PC-9 (cell line): ENCODE measurements at regions not wholly inside any gene's neighbourhood (a gene's known extent, or its start where the extent isn't known, plus 50 kb on each side); places are given as distances from the start of the nearest gene placed in this dataset.

Experiments used
- BruUV-seq: library from RNA; stranded (reverse); fragments of 400-500 nt; replicated peaks from 2 replicates; lab custom pipeline; 2021; lab: Mats Ljungman, UMichigan
- CTCF ChIA-PET: fragments of 300-600 bp; sonication (Branson Sonifier 250); formaldehyde crosslinking; loops from one replicate; lab custom pipeline; 2022; ENCODE audit warnings: antibody characterized with exemption; lab: Charles Lee
- POLR2A ChIA-PET: fragments of 300-600 bp; sonication (Branson Sonifier 250); formaldehyde crosslinking; loops from one replicate; lab custom pipeline; 2022; ENCODE audit warnings: antibody characterized with exemption; ENCODE audit not compliant: unreplicated experiment; lab: Charles Lee
- DNase-seq, 2 experiments: peaks; one replicate each; pipeline versions ENCODE4 v3.0.0 to v3.0.0-alpha.2; 2015 to 2022; ENCODE audit warnings: mixed read lengths in 1 of 2
- H2AFZ ChIP-seq: fragments of 200-600 bp; sonication (generic); 2 replicates; pipeline ENCODE4 v1.8.1; 2017; ENCODE audit warnings: antibody characterized with exemption
- H3F3A ChIP-seq: fragments of 200-600 bp; sonication (generic); 2 replicates; pipeline ENCODE4 v1.8.1; 2017; ENCODE audit warnings: antibody characterized with exemption, mild to moderate bottlenecking, low read depth; ENCODE audit not compliant: insufficient read depth
- H3K27ac ChIP-seq: fragments of 200-600 bp; sonication (generic); 2 replicates; pipeline ENCODE4 v1.6.1; 2016; ENCODE audit warnings: mixed run types
- H3K27me3 ChIP-seq: fragments of 200-600 bp; sonication (generic); 2 replicates; pipeline ENCODE4 v1.6.1; 2016; ENCODE audit warnings: low read depth, mixed run types; ENCODE audit not compliant: insufficient read depth
- H3K36me3 ChIP-seq: fragments of 200-600 bp; sonication (generic); 2 replicates; pipeline ENCODE4 v1.6.1; 2016; ENCODE audit warnings: low read depth, mixed run types
- H3K4me1 ChIP-seq: fragments of 200-600 bp; sonication (generic); replicated peaks from 2 replicates; pipeline ENCODE4 v1.6.1; 2016; ENCODE audit warnings: mixed run types; ENCODE audit not compliant: insufficient read depth
- H3K4me2 ChIP-seq: fragments of 200-600 bp; sonication (generic); 2 replicates; pipeline ENCODE4 v1.6.1; 2017; ENCODE audit warnings: mixed run types
- H3K4me3 ChIP-seq: fragments of 200-600 bp; sonication (generic); 2 replicates; pipeline ENCODE4 v1.6.1; 2016; ENCODE audit warnings: mixed run types
- H3K79me2 ChIP-seq: fragments of 200-600 bp; sonication (generic); 2 replicates; pipeline ENCODE4 v1.6.1; 2017; ENCODE audit warnings: low read depth, mixed run types
- H3K9me2 ChIP-seq: fragments of 200-600 bp; sonication (generic); 2 replicates; pipeline ENCODE4 v1.8.1; 2017; ENCODE audit warnings: mild to moderate bottlenecking; ENCODE audit not compliant: insufficient read depth
- H3K9me3 ChIP-seq: fragments of 200-600 bp; sonication (generic); 2 replicates; pipeline ENCODE4 v1.8.1; 2016; ENCODE audit warnings: low read depth; ENCODE audit not compliant: insufficient read depth
- H4K20me1 ChIP-seq: fragments of 200-600 bp; sonication (generic); 2 replicates; pipeline ENCODE4 v1.8.1; 2017; ENCODE audit not compliant: insufficient read depth
- EZH2 ChIP-seq: fragments of 200-600 bp; sonication (generic); IDR thresholded peaks from 2 replicates; pipeline ENCODE4 v1.8.0; 2017; ENCODE audit warnings: antibody characterized with exemption, low read depth
- intact Hi-C: fragments of 100-400 bp; cut with micrococcal nuclease; formaldehyde crosslinking; loops from one replicate; pipeline ENCODE4 v1.10.0; 2022; ENCODE audit not compliant: unreplicated experiment
- TF ChIP-seq, protein P1 (sequence below): fragments of 200-600 bp; sonication (generic); conservative IDR thresholded peaks from 2 replicates; pipeline ENCODE4 v1.6.1; 2017; ENCODE audit warnings: mixed run types, antibody characterized with exemption, mild to moderate bottlenecking, moderate library complexity

DNA sequence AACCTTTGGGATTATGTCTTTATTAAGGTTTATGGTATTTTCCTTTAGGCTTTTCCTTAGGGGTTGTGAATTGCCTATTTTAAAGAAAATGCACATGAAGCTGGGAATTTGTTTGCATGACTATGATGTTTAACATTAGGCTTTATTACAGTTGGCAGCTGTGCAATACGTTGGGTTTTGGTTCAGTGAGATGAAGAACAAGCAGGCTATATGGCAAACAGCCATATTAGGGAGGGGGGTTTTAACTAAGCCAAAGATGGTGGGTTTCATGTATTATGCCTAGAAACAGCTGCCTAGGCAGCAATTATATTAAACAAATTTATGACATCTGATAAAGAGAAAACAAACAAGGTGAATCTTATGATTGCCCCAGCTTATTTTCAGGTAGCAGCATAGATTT is 880.8 kb downstream of the FAM181B start:
- H3K4me3 ChIP-seq: no peak overlapping the region
- H4K20me1 ChIP-seq: 0 out of 2 replicates have a peak, but pooled peaks cover 7% of the 10 kb centered on the region
- POLR2A ChIA-PET: no interaction called here
- no peak for DNase-seq
- H2AFZ ChIP-seq: no peak overlapping the region
- no peaks in the 10 kb centered on the region for H3K79me2 ChIP-seq
- no TSS peak for BruUV-seq
- H3K4me1 ChIP-seq: no peaks in the 10 kb centered on the region
- H3K27me3 ChIP-seq: no peaks in the 10 kb centered on the region
- H3K36me3 ChIP-seq: no peaks in the 10 kb centered on the region
- no peak for TF ChIP-seq EZH2
- TF ChIP-seq, protein P1, sequence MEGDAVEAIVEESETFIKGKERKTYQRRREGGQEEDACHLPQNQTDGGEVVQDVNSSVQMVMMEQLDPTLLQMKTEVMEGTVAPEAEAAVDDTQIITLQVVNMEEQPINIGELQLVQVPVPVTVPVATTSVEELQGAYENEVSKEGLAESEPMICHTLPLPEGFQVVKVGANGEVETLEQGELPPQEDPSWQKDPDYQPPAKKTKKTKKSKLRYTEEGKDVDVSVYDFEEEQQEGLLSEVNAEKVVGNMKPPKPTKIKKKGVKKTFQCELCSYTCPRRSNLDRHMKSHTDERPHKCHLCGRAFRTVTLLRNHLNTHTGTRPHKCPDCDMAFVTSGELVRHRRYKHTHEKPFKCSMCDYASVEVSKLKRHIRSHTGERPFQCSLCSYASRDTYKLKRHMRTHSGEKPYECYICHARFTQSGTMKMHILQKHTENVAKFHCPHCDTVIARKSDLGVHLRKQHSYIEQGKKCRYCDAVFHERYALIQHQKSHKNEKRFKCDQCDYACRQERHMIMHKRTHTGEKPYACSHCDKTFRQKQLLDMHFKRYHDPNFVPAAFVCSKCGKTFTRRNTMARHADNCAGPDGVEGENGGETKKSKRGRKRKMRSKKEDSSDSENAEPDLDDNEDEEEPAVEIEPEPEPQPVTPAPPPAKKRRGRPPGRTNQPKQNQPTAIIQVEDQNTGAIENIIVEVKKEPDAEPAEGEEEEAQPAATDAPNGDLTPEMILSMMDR: no peak
- H3K9me3 ChIP-seq: no peaks in the 10 kb centered on the region
- H3K4me2 ChIP-seq: no peak overlapping the region
- intact Hi-C loops: no loop called here
- H3K9me2 ChIP-seq: no peaks in the 10 kb centered on the region
- CTCF ChIA-PET: no interaction called here
- no peak overlapping the region for H3K27ac ChIP-seq
- no peaks in the 10 kb centered on the region for H3F3A ChIP-seq

DNA sequence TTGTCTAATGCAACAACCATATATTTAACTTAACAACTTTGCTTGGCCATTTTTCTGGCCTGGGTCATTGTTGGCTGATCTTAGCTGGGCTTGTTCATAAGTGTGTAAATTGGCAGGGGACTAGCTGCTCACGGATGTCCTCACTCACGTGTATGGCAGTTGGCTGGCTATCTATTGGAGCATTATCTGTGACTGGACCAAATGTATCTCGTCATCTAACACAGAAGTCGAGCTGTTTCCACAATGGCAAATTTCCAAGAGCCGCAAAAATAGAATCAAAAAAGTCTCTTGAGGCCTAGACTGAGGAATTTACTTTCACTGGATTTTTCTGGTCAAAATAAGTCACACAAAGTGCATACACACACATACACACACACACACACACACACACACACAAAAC is 893.3 kb downstream of the FAM181B start:
- BruUV-seq: no TSS peak

DNA sequence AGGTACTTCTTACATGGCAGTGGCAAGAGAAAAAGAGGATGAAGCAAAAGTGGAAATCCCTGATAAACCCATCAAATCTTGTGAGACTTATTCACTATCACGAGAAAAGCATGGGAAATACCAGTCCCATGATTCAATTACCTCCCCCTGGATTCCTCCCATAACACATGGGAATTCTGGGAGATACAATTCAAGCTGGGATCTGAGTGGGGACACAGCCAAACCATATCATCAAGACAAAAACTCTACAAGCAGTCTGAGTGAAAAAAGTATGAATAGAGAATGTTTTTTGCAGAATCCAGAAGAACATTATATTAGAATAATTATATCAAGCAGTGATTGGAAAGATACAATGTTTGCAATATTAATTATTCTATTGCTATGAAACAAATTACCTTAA is 893.7 kb downstream of the FAM181B start:
- Histone ChIP-seq H2AFZ (no peak overlapping the region), H3K9me3 (no peaks in the 10 kb centered on the region; the same call in 1 of the 2 replicates), H3K4me1 (no peaks in the 10 kb centered on the region), H4K20me1 (no peaks in the 10 kb centered on the region), H3K36me3 (no peaks in the 10 kb centered on the region), H3K27me3 (no peaks in the 10 kb centered on the region), H3F3A (no peaks in the 10 kb centered on the region), H3K79me2 (no peaks in the 10 kb centered on the region), H3K4me2 (no peak overlapping the region), H3K9me2 (0 out of 2 replicates have a peak, but pooled peaks cover 4% of the 10 kb centered on the region), H3K4me3 (no peak overlapping the region), H3K27ac (no peak overlapping the region)
- POLR2A ChIA-PET: no interaction called here
- intact Hi-C loops: no loop called here
- BruUV-seq: no TSS peak
- CTCF ChIA-PET: no interaction called here
- DNase-seq: no peak
- TF ChIP-seq, protein P1: no peak
- TF ChIP-seq EZH2: no peak

More for the DNA sequence above, 893.3 kb downstream of the FAM181B start:
- TF ChIP-seq EZH2: no peak
- TF ChIP-seq, protein P1: no peak
- Histone ChIP-seq H3K9me2 (0 out of 2 replicates have a peak, but pooled peaks cover 4% of the 10 kb centered on the region), H3F3A (no peaks in the 10 kb centered on the region), H3K4me1 (no peaks in the 10 kb centered on the region), H3K9me3 (no peaks in the 10 kb centered on the region; the same call in 1 of the 2 replicates), H3K79me2 (no peaks in the 10 kb centered on the region), H3K36me3 (no peaks in the 10 kb centered on the region), H4K20me1 (no peaks in the 10 kb centered on the region), H3K27ac (no peak overlapping the region), H2AFZ (no peak overlapping the region), H3K27me3 (no peaks in the 10 kb centered on the region), H3K4me3 (no peak overlapping the region), H3K4me2 (no peak overlapping the region)
- ChIA-PET CTCF (no interaction called here), POLR2A (no interaction called here)
- no peak for DNase-seq
- intact Hi-C loops: no loop called here
